Hematopoietic multipotent progenitor cell (in vitro differentiated cells): ENCODE measurements at regions not wholly inside any gene's neighbourhood (a gene's known extent, or its start where the extent isn't known, plus 50 kb on each side); places are given as distances from the start of the nearest gene placed in this dataset.

Source experiments
- DNase-seq, 3 donors: peaks; one replicate each; pipeline ENCODE4 v3.0.0-alpha.2; 2011 to 2015; ENCODE audit warnings: low read depth in 2 of 3, low spot score in 2 of 3

DNA sequence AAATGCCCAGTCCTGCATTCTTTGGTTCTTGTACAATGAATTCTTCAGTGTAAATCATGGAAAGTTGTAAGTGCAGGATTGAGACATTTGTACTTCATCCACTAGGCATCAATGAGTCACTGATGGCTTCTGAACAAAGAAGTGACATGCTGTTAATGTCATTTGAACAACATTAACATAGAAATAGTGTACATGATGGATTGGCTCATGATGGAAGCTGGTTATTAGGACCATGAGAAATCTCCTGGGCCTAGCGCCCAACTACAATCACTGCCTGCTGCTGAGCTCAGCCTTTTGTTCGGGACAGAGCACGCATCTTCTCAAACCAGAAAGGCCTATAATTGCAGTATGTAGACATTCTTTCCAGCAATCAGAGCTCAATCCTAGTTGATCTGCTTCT is 316.8 kb upstream of the TSHZ2 start:
- DNase-seq = no peak

DNA sequence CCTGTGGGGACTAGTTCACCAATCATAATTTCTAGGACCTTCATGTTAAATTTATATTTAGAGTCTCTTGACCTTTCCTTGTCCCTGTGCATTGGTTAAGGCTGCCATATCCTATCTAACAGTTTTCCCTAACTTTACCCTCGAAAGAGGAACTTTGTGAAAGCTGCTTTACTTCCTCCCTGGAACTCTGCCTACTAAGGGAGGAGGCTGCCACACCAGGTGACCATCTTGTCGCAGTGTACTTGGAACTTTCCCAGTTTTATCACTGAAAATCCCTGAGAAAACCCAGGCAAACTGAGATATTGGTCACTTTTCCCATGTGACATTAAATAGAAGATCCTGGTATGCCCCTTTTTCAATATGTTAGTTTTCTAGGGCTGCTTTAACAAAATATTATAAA is 317.6 kb upstream of the TSHZ2 start:
- DNase-seq = no peak

DNA sequence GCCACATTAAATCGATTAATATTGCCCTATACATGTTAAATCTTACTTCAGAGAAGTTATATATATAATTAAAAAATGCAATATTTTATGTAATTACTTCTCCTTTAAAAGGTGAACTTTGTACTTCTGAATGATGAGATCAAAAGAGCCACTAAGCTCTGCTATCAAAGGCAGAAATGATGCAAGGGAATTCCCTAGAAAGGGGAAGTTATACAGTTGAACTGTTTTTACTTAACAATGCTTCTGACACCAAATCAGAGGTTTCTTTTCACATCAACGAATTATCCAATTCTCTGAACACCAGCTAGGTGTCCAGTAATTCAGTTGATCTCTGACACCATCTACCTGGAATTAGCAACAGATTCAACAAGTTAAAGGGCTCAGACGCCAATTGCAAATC is 319.9 kb upstream of the TSHZ2 start:
- DNase-seq = no peak

DNA sequence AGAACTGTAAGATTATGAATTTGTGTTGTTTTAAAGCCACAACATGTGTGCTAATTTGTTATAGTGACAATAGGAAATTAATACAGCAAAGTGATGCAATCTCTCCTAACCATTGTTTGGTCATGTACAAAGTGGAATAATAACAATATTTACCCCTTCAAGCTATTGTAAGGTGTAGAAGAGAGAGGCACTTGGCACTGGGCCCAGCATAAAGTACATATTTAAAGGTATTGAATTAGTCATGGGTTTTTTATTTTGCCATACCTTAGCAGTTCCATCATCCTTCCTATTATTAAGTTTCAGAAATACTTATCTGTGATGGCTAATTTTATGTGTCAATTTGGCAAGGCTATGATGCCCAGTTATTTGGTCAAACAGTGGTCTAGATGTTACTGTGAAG is 322.4 kb upstream of the TSHZ2 start:
- DNase-seq = no peak

DNA sequence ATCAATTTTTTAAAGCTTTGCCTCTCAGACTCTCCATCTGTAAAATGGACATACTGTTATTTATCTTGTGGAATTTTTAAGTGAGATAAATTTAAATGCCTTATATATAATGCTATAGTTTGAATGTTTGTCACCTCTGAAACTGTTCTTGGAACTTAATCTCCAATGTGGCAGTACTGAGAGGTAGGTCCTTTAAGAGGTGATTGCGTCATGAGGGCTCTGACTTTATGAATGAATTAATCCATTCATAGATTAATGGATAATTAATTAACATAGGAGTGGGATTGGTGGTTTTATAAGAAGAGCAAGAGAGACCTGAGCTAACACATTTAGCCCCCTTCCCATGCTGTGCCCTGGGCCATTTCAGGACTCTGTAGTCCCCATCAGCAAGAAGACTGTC is 326.3 kb upstream of the TSHZ2 start:
- no peak for DNase-seq

DNA sequence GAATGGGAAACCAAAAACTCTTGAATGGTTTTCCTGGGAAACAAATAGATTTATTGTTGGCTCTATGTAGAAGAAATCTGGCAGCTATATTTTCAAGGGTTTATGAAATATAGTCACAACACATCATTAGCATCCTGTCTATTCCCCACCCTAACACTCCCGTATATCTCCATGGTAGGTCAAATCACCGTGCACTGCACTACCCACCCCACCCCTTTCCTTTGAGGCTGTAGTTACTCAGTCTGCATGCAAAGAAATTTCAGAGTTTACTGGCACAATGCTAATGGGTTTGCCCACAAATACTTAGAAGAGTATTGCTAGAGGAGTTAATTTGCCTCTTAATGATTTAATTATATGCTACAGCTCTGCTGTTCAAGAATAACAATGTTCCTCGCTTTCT is 329.1 kb upstream of the TSHZ2 start:
- DNase-seq = no peak

DNA sequence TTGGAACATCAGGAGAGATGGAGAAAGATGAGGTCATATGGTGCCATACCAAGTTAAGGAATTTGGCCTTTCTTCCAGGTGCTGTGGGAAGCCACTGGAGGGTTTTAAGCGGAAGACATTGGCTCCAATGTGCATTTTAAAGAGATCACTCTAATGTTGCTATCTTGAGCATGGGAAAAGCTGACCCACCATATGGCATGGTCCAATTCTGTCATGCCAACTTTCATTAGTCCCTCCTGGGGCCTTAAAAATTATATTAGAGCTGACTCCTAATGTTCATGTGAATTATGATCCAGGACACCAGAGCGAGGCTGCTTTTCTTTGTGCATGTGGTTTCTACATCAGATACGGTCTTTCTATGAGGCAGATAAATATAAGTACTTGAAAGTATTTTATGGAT is 335.0 kb upstream of the TSHZ2 start:
- no peak for DNase-seq

DNA sequence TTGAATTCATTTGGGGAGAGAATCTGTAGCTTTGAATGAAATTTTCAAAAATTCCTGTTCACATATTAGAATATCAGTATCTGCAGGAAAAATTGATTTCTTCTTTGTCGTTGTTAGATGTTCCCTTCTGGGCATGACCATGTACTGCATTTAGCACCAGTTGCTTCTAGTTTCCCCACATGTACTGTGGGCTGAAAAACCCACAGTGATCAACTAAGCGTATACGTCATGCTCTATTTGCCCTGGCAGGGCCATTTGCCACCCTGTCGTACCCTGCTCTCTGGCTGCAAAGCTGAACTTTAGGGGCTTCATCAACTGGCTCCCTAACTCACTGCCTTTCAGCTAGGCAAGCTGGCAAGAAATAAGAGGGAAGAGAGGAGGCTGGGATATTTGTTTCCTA is 340.7 kb upstream of the TSHZ2 start:
- DNase-seq = no peak

DNA sequence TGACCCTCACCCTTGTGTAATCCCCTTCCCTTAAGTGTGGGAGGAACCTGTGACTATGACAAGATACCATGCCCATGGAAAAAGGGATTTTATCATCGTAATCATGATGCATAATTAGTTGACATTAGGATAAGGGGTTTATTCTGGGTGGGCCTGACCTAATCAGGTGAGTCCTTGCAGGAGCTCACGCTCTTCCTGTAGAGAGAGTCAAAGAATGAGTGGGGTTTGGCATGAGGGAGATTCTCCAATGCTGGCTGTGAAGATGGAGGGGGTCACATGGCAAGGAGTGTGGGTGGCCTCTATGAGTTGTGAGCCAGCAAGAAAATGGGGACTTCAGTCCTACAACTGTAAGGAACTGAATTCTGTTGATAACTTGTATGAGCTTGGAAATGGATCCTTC is 342.0 kb upstream of the TSHZ2 start:
- no peak for DNase-seq

DNA sequence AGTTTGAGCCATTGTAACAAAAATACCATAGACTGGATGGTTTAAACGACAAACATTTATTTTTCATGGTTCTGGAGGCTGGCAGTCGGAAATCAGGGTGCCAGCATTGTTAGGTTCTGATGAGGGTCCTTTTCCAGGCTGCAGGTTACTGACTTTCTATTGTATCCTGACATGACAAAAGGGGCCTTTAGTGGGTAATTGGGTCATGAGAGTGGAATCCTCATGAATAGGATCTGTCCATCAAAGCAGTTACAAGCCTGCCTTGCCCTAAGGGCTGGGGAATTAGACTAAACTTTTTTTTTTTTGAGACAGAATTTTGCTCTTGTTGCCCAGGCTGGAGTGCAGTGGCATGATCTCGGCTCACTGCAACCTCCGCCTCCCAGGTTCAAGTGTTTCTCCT is 347.9 kb upstream of the TSHZ2 start:
- no peak for DNase-seq

DNA sequence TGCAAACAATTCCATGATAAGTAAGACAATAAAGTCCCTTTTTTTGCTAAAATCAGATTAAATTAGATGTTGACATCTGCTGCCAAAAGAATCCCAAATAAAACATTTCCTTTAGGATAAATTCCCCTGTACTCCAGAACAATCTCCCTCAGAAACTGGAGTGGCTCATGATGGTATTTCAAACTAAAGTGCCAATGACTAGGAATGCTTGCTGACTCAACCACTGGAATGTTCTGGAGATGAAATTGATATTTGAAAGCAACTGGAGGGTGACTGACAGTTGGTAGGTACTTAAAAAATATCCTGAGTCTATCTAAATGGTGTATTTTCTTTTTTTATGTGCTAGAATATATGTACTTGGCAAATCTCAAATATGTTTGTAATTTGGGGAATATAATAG is 350.1 kb upstream of the TSHZ2 start:
- DNase-seq = no peak

DNA sequence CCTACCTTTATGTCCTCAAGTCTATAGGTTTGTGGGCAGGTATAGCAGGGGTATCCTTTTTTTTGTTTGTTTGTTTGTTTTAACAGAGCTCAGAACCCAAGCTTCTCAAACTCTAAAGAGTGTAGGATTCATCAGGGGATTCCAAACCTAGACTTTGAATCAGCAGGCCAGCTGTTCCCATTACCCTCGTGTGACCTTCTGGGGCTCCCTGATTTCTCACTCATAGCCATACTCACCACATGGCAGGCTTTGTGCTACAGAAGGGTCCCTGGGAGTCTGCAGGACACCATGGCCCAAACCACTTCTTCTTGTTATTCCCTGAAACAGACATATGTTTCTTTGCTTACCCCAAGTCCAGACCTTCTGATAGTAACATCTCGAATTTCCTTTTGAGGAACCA is 350.8 kb upstream of the TSHZ2 start:
- DNase-seq = no peak

DNA sequence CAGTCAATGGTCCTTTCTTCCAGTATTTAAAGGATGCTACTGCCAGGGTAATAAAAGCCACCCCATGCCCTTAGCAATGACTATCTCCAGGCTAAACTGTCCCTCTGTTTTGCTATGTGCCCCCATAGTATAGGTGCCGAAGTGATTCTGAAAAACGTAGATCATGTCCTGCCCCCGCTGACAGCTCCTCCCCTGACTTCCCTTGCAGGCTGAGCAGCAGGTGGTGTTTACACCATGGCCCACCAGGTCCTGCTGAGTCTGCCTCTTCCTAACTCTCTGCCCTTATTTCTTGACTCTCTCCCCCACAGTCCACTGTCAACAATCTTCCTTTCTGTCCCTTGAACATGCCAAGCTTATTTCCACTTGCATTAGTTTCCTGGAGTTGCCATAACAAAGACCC is 352.5 kb upstream of the TSHZ2 start:
- no peak for DNase-seq

DNA sequence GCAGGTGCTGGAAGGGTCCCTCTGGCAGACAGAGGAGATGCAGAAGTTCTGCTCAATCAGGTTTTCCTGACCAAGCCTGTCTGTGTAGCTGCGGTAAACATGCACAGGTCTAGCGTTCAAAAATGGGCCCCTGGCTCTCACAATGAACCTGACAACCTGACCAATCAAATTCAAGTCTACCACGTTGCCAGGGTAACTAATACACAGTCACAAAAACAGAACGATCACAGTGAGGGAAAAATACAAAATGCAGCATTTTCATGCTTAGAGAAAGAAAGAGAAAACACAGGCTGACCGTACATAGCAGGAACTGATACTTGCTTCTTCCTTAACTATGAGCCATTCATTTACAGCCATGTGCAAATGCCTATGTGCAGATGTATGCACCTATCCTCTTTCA is 353.1 kb upstream of the TSHZ2 start:
- no peak for DNase-seq

DNA sequence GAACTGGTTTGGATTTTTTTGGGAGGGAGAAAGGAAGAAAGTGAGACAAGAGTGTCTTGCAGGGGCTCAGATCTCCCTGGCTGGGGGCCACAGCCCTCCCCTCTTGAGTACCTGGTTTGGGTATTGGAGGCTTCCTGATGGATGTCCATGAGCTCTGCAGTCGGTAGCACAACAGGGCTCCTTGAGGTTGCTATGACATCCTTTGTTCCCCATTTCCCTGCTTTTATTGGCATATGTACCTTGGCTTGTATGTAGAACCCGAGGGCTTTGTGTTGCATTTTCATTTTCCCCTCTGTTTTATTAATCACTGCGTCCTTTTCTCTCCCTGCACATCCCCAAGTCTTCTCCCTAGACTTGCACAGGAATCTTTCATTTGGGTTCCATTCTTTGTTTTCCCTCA is 355.5 kb upstream of the TSHZ2 start:
- no peak for DNase-seq

DNA sequence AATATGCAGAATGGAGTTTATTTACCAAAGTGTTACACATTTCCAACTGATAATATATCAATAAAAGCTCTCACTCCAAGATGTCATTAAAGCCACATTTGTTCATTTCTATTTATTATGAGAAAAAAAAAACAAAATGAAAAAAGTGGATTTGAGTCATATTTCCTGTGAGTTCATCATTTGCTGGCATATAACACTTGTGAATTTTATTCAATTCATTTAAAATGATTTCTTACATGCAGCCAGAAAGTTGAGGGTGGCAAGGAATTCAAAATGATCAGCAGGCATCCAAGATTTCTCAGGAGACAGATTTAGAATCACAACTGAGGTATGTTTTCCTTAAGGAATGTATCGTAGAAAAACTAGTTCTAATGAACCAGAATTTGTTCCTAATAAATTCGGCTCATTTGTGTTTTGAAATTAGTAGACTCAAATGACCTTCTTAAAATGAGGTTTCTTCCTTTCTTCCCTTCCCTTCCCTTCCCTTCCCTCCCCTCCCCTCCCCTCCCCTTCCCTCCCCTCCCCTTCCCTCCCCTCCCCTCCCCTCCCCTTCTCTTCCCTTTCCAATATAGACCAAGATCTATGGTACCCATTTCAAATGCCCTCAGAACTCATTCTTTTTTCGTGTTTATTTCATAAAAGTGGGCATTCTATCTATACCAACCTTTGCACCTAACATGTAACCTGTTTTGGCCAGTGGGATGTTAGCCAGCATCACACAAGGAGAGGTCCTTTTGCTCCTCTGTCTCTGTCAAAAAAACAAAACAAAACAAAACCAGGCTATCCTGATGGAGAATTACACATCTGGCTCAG is 357.9 kb upstream of the TSHZ2 start:
- no peak for DNase-seq

DNA sequence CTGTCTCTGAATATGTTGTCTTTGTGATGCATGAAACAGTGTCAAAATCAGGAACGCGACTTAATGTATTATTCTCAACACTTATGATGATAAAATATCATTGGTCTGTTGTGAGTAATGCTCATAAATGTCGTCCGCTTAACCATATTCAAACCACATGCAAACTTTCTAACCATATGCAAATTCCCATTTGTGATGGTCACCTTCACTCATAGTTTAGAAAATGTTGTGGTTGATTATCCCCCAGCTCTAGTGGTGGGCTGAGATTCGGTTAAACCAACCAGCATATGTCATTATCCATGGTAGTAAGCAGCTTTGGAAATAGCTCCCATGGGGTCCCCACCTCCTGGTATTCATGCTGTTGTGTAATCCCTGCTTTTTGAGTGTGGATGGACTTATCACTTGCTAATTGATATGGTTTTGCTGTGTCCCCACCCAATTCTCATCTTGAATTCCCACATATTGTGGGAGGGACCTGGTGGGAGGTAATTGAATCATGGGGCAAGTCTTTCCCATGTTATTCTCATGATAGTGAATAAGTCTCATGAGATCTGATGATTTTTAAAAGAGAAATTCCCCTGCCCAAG is 360.0 kb upstream of the TSHZ2 start:
- DNase-seq = no peak

DNA sequence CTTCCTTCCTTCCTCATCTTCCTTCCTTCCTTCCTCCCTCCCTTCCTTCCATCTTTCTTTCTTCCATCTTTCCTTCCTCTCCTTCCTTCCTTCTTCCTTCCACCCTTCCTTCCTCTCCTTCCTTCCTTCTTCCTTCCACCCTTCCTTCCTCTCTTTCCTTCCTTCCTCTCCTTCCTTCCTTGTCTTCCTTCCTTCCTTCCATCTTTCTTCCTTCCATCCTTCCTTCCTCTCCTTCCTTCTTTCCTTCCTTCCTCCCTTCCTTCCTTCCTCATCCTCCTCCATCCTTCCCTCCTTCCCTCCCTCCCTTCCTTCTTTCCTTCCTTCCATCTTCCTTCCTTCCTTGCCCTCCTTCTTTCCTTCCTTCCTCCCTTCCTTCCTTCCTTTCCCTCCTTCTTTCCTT is 361.4 kb upstream of the TSHZ2 start:
- no peak for DNase-seq

DNA sequence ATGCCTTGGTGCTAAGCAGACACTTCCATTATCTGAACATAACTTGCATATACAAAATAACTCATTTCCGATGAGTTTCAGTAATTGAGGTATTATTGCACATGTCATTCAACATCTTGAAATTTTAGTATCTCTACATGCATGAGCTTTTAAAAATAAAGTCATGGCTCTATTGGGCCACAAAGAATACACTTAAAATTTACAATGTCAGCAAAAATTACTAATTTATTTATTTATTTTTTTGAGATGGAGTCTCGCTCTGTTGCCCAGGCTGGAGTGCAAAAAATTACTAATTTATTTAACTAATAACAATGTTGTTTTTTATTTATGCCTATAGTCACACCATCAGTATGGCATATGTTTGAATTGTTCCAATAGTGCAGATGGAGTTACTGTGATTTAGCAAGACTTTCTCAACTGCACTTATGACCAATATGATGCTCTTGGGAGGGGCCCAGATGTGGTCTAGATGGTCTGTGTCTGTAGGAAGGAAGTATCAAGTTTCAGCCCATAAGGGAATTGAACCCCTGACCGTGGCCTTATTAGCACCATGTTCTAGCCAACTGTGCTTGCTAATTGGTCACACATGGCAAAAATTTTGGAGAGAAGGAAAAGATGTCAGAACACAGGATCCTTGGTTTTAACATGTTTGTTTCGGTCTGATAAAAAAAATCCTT is 370.7 kb upstream of the TSHZ2 start:
- no peak for DNase-seq

DNA sequence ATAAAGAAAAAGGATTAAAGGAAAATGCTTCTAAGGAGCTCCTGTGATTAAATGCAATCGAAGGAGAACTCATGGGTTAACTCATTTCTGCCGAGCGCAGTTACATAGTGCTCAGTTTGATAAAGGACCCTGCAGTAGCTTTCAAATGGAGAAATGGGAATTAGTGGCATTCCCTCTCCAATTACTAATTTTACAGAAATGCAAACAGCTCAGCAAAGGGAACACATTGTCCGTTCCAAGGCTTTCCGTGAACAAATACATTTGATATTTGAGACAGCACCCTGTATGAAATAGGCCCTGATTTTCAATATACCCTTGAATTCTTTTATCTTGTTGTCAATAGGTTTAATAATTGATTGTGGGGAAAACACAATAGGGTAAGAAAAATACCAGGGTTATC is 375.9 kb upstream of the TSHZ2 start:
- no peak for DNase-seq

DNA sequence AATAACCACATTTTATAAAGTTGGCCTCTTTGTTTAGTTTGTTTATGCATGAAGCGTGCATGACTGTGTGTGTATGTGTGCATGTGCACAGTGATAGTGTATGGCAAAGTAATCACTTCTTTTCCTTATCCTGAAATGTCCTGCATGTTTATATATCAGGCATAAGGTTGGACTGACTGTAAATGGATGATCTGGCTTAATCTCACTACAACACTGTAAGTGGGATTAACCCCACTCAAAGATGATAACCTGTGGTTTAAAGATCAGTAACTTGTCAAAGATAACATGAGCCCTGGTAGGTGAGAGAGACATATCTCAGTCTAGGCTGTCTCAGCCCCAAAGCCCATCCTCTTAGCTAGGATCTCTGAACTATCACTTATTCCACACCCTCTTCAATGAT is 376.6 kb upstream of the TSHZ2 start:
- DNase-seq = no peak

DNA sequence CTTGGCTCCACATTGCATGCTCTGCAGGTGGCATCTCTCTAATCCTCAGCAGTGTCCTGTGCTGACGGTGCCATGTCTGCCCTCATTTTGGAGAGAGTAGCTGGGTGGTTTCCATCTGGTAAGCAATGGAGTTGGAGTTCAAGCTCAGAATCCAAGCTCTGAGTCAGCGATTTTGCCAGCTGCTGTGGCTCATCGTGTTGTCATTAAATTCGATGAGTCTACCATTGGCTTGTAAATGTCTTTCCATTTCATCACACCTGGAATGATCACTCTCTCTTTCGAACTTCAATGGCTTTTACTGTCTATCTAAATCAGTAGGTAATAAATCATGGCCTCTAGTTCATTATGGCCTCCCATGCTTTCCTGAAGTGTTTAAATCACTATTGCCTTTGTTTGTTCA is 378.5 kb upstream of the TSHZ2 start:
- no peak for DNase-seq
